Sigmoid colon (tissue), 3 donors: ENCODE measurements at regions not wholly inside any gene's neighbourhood (a gene's known extent, or its start where the extent isn't known, plus 50 kb on each side); places are given as distances from the start of the nearest gene placed in this dataset.

Experiments
- CTCF ChIP-seq, 4 experiments: fragments of 450-650 bp in 3 of 4; fragments of 200-600 bp in 1 of 4; IDR thresholded peaks; one replicate each; pipeline ENCODE4 v1.5.1; 2016 to 2019; ENCODE audit warnings: antibody characterized with exemption in 4 of 4, mild to moderate bottlenecking in 3 of 4, moderate library complexity in 2 of 4
- POLR2A ChIP-seq, 2 donors: fragments of 450-650 bp; IDR thresholded peaks; one replicate each; pipeline ENCODE4 v1.6.1; 2016; ENCODE audit warnings: antibody characterized with exemption in 2 of 2, mild to moderate bottlenecking in 2 of 2, moderate library complexity in 2 of 2

- TF ChIP-seq POLR2A (IDR thresholded peaks at IDR 0.05) (no peak), CTCF (IDR thresholded peaks at IDR 0.05) (no peak)
These were observed 523.2 kb upstream of the IGFBP7 start for GRCh38 chr4:57633212-57633859.
